Neural cell (in vitro differentiated cells): ENCODE measurements at regions not wholly inside any gene's neighbourhood (a gene's known extent, or its start where the extent isn't known, plus 50 kb on each side); places are given as distances from the start of the nearest gene placed in this dataset.

Experiments
- H2AFZ ChIP-seq: fragments of 200-600, 300-800 bp; sonication (generic), shearing (Covaris generic); 2 replicates; pipeline ENCODE4 v1.6.0; 2014; ENCODE audit warnings: low read depth, mild to moderate bottlenecking, antibody characterized with exemption, low read length, moderate library complexity
- H3F3A ChIP-seq: fragments of 200-600 bp; shearing (Covaris generic); 2 replicates; pipeline ENCODE4 v1.6.1; 2016; ENCODE audit warnings: mild to moderate bottlenecking, moderate library complexity, mixed read lengths, antibody characterized with exemption, low read length; ENCODE audit not compliant: insufficient read depth, poor library complexity, severe bottlenecking
- H3K27ac ChIP-seq: fragments of 200-600, 300-800 bp; sonication (generic), shearing (Covaris generic); 2 replicates; pipeline ENCODE4 v1.5.1; 2014; ENCODE audit warnings: mild to moderate bottlenecking, low read length, moderate library complexity
- H3K27me3 ChIP-seq: fragments of 300-800, 200-600 bp; sonication (generic), shearing (Covaris generic); 2 replicates; pipeline ENCODE4 v1.6.0; 2014; ENCODE audit warnings: mild to moderate bottlenecking, low read depth, low read length, moderate library complexity; ENCODE audit not compliant: insufficient read depth
- H3K36me3 ChIP-seq: fragments of 300-800, 200-600 bp; sonication (generic), shearing (Covaris generic); 2 replicates; pipeline ENCODE4 v1.5.1; 2014; ENCODE audit warnings: mild to moderate bottlenecking, antibody characterized with exemption, low read length, moderate library complexity; ENCODE audit not compliant: insufficient read depth
- H3K4me2 ChIP-seq: fragments of 300-800, 200-600 bp; sonication (generic), shearing (Covaris generic); 2 replicates; pipeline ENCODE4 v1.6.0; 2014; ENCODE audit warnings: mild to moderate bottlenecking, low read length
- H3K4me3 ChIP-seq: fragments of 300-800, 200-600 bp; sonication (generic), shearing (Covaris generic); 2 replicates; pipeline ENCODE4 v1.5.1; 2014; ENCODE audit warnings: mild to moderate bottlenecking, low read length, moderate library complexity
- H3K79me2 ChIP-seq: fragments of 200-600 bp; shearing (Covaris generic); replicated peaks from 2 replicates; pipeline ENCODE4 v1.6.0; 2014; ENCODE audit warnings: mild to moderate bottlenecking, low read length, moderate library complexity; ENCODE audit not compliant: insufficient read depth
- H3K9ac ChIP-seq: fragments of 300-800, 200-600 bp; sonication (generic), shearing (Covaris generic); 2 replicates; pipeline ENCODE4 v1.6.1; 2016; ENCODE audit warnings: mild to moderate bottlenecking, low read length, mixed read lengths
- H3K9me2 ChIP-seq: fragments of 200-600 bp; shearing (Covaris generic); 2 replicates; pipeline ENCODE4 v1.6.1; 2016; ENCODE audit warnings: mild to moderate bottlenecking, low read length, mixed read lengths; ENCODE audit not compliant: insufficient read depth
- H3K9me3 ChIP-seq: fragments of 200-600, 300-800 bp; sonication (generic), shearing (Covaris generic); 2 replicates; pipeline ENCODE4 v1.6.1; 2016; ENCODE audit warnings: mild to moderate bottlenecking, mixed run types, low read length, moderate library complexity, mixed read lengths
- H4K20me1 ChIP-seq: fragments of 200-600 bp; shearing (Covaris generic); 2 replicates; pipeline ENCODE4 v1.6.1; 2016; ENCODE audit warnings: mild to moderate bottlenecking, mixed run types; ENCODE audit not compliant: insufficient read depth
- EP300 ChIP-seq: fragments of 450-650 bp; conservative IDR thresholded peaks from 2 replicates; pipeline ENCODE4 v1.6.1; 2014; ENCODE audit warnings: antibody characterized with exemption, mild to moderate bottlenecking, moderate library complexity; ENCODE audit not compliant: poor library complexity, severe bottlenecking
- EZH2 ChIP-seq: fragments of 200-600, 300-800 bp; shearing (Covaris generic), sonication (generic); IDR thresholded peaks from 2 replicates; pipeline ENCODE4 v1.6.1; 2014; ENCODE audit warnings: antibody characterized with exemption, low read length, borderline replicate concordance, mild to moderate bottlenecking; ENCODE audit not compliant: insufficient read depth, poor library complexity, severe bottlenecking
- MXI1 ChIP-seq: fragments of 450-650 bp; conservative IDR thresholded peaks from 2 replicates; pipeline ENCODE4 v1.6.1; 2014; ENCODE audit warnings: antibody characterized with exemption, mild to moderate bottlenecking; ENCODE audit not compliant: poor library complexity, severe bottlenecking
- POLR2AphosphoS5 ChIP-seq: IDR thresholded peaks from 2 replicates; pipeline ENCODE4 v1.6.1; 2012
- RAD21 ChIP-seq: fragments of 450-650 bp; conservative IDR thresholded peaks from 2 replicates; pipeline ENCODE4 v1.6.1; 2014; ENCODE audit warnings: antibody characterized with exemption, mild to moderate bottlenecking, moderate library complexity
- REST ChIP-seq: IDR thresholded peaks from 2 replicates; pipeline ENCODE4 v1.6.1; 2012; ENCODE audit warnings: borderline replicate concordance
- SMC3 ChIP-seq: fragments of 450-650 bp; conservative IDR thresholded peaks from 2 replicates; pipeline ENCODE4 v1.6.1; 2014; ENCODE audit warnings: antibody characterized with exemption, mild to moderate bottlenecking, moderate library complexity; ENCODE audit not compliant: poor library complexity
- TAF1 ChIP-seq: IDR thresholded peaks from 2 replicates; pipeline ENCODE4 v1.6.1; 2012; ENCODE audit warnings: low read depth
- TF ChIP-seq, protein P1 (sequence below): fragments of 450-650 bp; IDR thresholded peaks from 2 replicates; pipeline ENCODE4 v1.5.1; 2014; ENCODE audit warnings: antibody characterized with exemption, mild to moderate bottlenecking, moderate library complexity; ENCODE audit not compliant: poor library complexity, severe bottlenecking

- Histone ChIP-seq H2AFZ (no peak overlapping the region), H3F3A (no peaks in the 10 kb centered on the region), H3K79me2 (no peaks in the 10 kb centered on the region)
Measured at GRCh38 chr3:23135026-23135785, 67.9 kb upstream of the UBE2E2 start.

DNA sequence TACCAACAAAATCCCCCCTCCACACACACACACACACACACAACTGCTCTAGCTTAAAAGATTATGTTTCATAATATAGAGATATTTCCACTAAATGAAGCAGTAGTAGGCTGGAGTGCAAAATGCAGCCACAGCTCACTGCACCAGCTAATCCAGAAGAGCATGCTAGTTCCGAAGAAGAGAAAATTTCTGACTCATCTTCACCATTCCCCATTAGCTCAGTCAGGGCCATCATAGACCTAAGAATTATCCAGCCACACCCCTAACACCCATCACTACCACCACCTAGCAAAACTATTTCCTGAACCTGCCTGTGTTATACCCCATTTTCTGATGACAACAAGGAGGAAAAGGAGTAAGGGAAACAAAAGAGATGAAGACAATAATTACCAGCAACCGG, 67.1 kb upstream of the UBE2E2 start:
- Histone ChIP-seq H3K79me2 (no peaks in the 10 kb centered on the region), H4K20me1 (no peaks in the 10 kb centered on the region), H2AFZ (no peak overlapping the region), H3K36me3 (no peaks in the 10 kb centered on the region), H3K27me3 (no peaks in the 10 kb centered on the region), H3K9ac (no peak overlapping the region), H3K4me2 (no peak overlapping the region), H3K9me2 (no peaks in the 10 kb centered on the region), H3K27ac (no peak overlapping the region), H3K9me3 (no peaks in the 10 kb centered on the region), H3K4me3 (no peak overlapping the region), H3F3A (no peaks in the 10 kb centered on the region)
- no peak for TF ChIP-seq TAF1
- TF ChIP-seq POLR2AphosphoS5 = no peak
- no peak for TF ChIP-seq SMC3
- no peak for TF ChIP-seq EZH2
- no peak for TF ChIP-seq EP300
- no peak for TF ChIP-seq MXI1
- no peak for TF ChIP-seq REST

More at GRCh38 chr3:23135026-23135785, 67.9 kb upstream of the UBE2E2 start:
- Histone ChIP-seq H3K27me3 (no peaks in the 10 kb centered on the region), H4K20me1 (no peaks in the 10 kb centered on the region), H3K9ac (no peak overlapping the region), H3K27ac (no peak overlapping the region), H3K4me3 (no peak overlapping the region), H3K9me3 (no peaks in the 10 kb centered on the region), H3K4me2 (no peak overlapping the region), H3K9me2 (no peaks in the 10 kb centered on the region), H3K36me3 (no peaks in the 10 kb centered on the region)
- TF ChIP-seq SMC3 = no peak
- TF ChIP-seq MXI1 = no peak
- TF ChIP-seq POLR2AphosphoS5 = no peak
- TF ChIP-seq REST = no peak
- TF ChIP-seq EP300 = no peak
- TF ChIP-seq, protein P1, sequence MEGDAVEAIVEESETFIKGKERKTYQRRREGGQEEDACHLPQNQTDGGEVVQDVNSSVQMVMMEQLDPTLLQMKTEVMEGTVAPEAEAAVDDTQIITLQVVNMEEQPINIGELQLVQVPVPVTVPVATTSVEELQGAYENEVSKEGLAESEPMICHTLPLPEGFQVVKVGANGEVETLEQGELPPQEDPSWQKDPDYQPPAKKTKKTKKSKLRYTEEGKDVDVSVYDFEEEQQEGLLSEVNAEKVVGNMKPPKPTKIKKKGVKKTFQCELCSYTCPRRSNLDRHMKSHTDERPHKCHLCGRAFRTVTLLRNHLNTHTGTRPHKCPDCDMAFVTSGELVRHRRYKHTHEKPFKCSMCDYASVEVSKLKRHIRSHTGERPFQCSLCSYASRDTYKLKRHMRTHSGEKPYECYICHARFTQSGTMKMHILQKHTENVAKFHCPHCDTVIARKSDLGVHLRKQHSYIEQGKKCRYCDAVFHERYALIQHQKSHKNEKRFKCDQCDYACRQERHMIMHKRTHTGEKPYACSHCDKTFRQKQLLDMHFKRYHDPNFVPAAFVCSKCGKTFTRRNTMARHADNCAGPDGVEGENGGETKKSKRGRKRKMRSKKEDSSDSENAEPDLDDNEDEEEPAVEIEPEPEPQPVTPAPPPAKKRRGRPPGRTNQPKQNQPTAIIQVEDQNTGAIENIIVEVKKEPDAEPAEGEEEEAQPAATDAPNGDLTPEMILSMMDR = no peak
- no peak for TF ChIP-seq RAD21
- TF ChIP-seq TAF1 = no peak
- no peak for TF ChIP-seq EZH2
